Aorta (tissue), 5 donors: ENCODE measurements at regions not wholly inside any gene's neighbourhood (a gene's known extent, or its start where the extent isn't known, plus 50 kb on each side); places are given as distances from the start of the nearest gene placed in this dataset.

Experiments
- ATAC-seq: fragments of 200-7000 bp; cut with Tn5 transposase; one replicate; pipeline ENCODE4 v1.9.1; 2022; ENCODE audit warnings: moderate library complexity; ENCODE audit not compliant: low FRiP score
- DNase-seq, 2 donors: peaks; one replicate each; pipeline ENCODE4 v3.0.0-alpha.2; 2020
- H3K27ac ChIP-seq, 2 donors: one replicate each; pipeline ENCODE4 v1.5.1; 2013; ENCODE audit warnings: low read length in 2 of 2, mild to moderate bottlenecking in 2 of 2, moderate library complexity in 2 of 2, control low read depth in 1 of 2, inconsistent platforms in 1 of 2, low read depth in 1 of 2
- H3K27me3 ChIP-seq, 2 donors: one replicate each; pipeline ENCODE4 v1.6.1; 2013; ENCODE audit warnings: control low read depth in 1 of 2, low read length in 1 of 2, mild to moderate bottlenecking in 1 of 2, moderate library complexity in 1 of 2; ENCODE audit not compliant: insufficient read depth in 2 of 2, control insufficient read depth in 1 of 2
- H3K36me3 ChIP-seq, 2 donors: one replicate each; pipeline ENCODE4 v1.6.1; 2013; ENCODE audit warnings: control low read depth in 1 of 2, low read length in 1 of 2, mild to moderate bottlenecking in 1 of 2; ENCODE audit not compliant: insufficient read depth in 2 of 2, control insufficient read depth in 1 of 2
- H3K4me1 ChIP-seq, 2 donors: one replicate each; pipeline ENCODE4 v1.6.1; 2013; ENCODE audit warnings: low read length in 2 of 2, control low read depth in 1 of 2, mild to moderate bottlenecking in 1 of 2, moderate library complexity in 1 of 2; ENCODE audit not compliant: insufficient read depth in 2 of 2, control insufficient read depth in 1 of 2
- H3K4me3 ChIP-seq, 2 donors: one replicate each; pipeline ENCODE4 v1.5.1; 2013; ENCODE audit warnings: low read length in 2 of 2, control low read depth in 1 of 2, mild to moderate bottlenecking in 1 of 2
- H3K9me3 ChIP-seq: one replicate; pipeline ENCODE4 v1.6.1; 2013; ENCODE audit warnings: mild to moderate bottlenecking, low read length; ENCODE audit not compliant: control insufficient read depth
- WGBS, 2 donors: extraction: QIAGEN DNeasy Blood & Tissue Kit; methylation state at CpG; one replicate each; pipeline ENCODE4 v1.1.7; 2013; 5-methylcytosine and 5-hydroxymethylcytosine counted together
- intact Hi-C, 2 donors: fragments of 100-400 bp; cut with DNase I; formaldehyde crosslinking; loops; one replicate each; pipeline versions ENCODE4 v1.14.2 to v1.15.0; 2022
- donor health status: healthy with polysubstance abuse.
- donor health status: Bipolar disorder and iron deficiency.
- donor health status: DM: no; HTN: no; CAD: no.
- donor health status: DM: no; HTN: no; CAD: no.
- donor health status: DM: yes; HTN: yes; CAD: no.

DNA sequence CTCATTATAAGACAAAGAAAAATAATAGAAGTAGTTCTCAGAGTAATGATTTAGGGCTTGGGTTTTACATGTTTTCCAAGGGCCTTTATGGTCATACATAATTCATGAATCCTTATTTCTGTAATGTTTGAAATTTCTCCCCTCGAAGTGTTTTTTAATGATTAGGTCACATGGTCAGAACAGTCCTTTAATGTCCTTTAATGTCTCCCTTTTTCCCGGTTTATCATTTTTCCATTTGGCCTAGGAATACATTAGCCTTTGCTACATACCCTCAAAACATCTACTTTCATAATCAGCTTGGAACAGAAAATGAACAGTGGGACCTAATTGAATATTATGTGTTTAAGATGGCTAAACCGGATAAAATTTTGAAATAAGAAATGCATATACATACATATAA lies 159.9 kb upstream of the ROBO2 start:
- Histone ChIP-seq H3K4me1 (no peaks in the 10 kb centered on the region), H3K27ac (no peak overlapping the region), H3K36me3 (no peaks in the 10 kb centered on the region), H3K4me3 (no peak overlapping the region), H3K9me3 (peaks cover 1% of the 10 kb centered on the region), H3K27me3 (no peaks in the 10 kb centered on the region)
- 85 to 88% methylated on average over 3 of the region's 3 CpGs for WGBS, 2 donors
- no peak for ATAC-seq
- intact Hi-C loops, result no loop called here
- DNase-seq, result no peak

DNA sequence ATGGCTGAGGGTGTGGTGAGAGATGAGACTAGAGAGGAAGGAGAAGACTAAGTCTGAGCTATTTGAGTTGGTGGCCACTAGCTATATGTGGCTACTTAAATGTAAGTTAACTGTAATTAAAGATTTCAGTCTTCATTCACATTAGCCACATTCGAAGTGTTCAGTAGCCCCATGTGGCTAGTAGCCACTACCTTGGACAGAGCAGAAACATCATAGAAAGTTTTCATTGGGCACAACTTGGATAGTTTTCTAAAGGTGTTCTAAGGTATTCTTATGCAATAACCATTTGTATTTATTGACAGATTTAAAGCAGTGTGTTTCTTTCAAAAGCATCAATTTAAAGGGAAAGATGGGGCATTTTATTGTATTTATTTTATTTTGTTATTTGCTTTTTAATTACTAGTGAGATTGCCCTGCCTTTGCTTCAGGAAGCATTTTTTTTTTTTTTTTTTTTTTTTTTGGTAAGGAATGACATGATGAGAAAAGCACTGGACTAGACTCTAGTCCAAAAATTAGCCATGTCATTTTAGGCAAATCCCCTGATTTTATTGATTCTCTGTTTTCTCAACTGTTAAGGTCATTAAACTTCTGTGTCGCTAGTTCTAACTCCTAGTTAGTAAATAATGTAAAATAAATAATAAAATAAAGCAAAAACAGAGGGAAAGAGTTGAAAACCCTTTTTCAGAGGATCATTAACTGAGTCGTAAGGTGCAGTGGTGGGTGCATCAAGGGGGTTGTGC lies 153.0 kb upstream of the ROBO2 start:
- Histone ChIP-seq H3K4me1 (no peaks in the 10 kb centered on the region), H3K9me3 (no peaks in the 10 kb centered on the region), H3K36me3 (no peaks in the 10 kb centered on the region), H3K27me3 (no peaks in the 10 kb centered on the region), H3K4me3 (no peak overlapping the region), H3K27ac (no peak overlapping the region)
- WGBS, 2 donors, result 94 to 95% methylated on average over 3 of the region's 3 CpGs
- intact Hi-C loops, result no loop called here
- DNase-seq (no peak), ATAC-seq (no peak)

DNA sequence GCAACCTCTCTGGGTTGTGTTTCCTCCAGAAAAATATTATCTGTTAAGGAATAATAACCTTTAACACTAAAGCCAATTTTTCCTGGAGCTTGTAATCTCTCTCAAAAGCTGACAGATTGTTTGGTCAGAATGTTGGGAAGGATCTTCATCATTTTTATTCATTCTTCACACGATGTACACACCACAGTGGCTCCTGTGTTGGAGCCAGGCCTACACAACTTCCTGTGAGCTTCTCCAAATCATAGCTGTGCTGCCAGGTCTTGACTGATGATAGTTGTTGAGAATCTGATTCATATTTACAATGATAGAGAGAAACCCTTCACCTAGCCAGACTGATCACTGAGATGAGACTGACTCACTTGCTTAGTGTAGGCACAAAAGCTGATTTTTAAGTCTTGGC lies 151.0 kb upstream of the ROBO2 start:
- H3K4me1 ChIP-seq, result no peaks in the 10 kb centered on the region
- no peak overlapping the region for H3K27ac ChIP-seq
- H3K27me3 ChIP-seq, result no peaks in the 10 kb centered on the region
- no peaks in the 10 kb centered on the region for H3K36me3 ChIP-seq
- 43 to 55% methylated on average over 1 of the region's 1 CpG for WGBS, 2 donors
- H3K9me3 ChIP-seq, result no peaks in the 10 kb centered on the region
- intact Hi-C loops, result no loop called here
- H3K4me3 ChIP-seq, result no peak overlapping the region
- no peak for DNase-seq
- no peak for ATAC-seq

DNA sequence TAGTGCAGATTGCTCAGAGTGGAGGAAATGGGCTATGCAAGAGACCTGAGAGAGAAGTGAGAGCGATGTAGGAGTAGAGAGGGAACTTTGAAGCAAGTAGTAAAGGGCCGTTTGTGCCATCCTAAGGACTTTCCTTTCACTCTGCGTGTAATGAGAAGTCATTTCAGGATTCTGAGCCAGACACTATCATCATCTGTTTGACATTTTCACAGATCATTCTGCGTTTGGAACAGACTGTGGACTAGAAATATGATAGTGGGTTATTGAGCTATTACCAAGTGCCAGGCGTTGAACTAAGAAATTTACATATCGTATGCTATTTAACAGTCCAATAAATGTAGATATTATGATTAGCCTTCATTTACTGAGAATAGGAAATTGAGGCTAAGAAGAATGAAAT lies 150.0 kb upstream of the ROBO2 start:
- H3K27ac ChIP-seq, result no peak overlapping the region
- intact Hi-C loops, result no loop called here
- no peaks in the 10 kb centered on the region for H3K9me3 ChIP-seq
- H3K4me1 ChIP-seq, result no peaks in the 10 kb centered on the region
- 81 to 82% methylated on average over 6 of the region's 6 CpGs for WGBS, 2 donors
- H3K27me3 ChIP-seq, result no peaks in the 10 kb centered on the region
- no peaks in the 10 kb centered on the region for H3K36me3 ChIP-seq
- no peak for DNase-seq
- H3K4me3 ChIP-seq, result no peak overlapping the region
- ATAC-seq, result no peak

DNA sequence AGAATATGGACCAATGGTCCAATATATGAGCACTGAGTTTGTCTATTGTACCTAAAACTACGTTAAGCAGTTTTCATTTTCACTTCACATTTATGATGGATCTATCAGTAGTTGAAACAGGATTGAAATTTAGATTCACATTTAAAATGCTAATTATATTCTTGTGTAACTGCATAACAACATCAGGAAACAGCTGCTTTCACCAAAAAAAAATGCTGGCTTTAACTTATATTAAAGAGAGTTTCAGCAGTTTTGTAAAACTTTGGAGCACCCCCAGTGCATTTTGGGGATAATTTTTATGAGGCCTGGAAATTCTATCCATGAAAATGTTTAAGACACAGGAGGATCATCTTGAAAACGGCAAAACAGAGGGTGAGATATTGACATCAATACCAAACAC lies 142.8 kb upstream of the ROBO2 start:
- WGBS, 2 donors, result 84 to 85% methylated on average over 2 of the region's 2 CpGs
- H3K36me3 ChIP-seq, result no peaks in the 10 kb centered on the region
- H3K27ac ChIP-seq, result no peak overlapping the region
- no peaks in the 10 kb centered on the region for H3K27me3 ChIP-seq
- H3K9me3 ChIP-seq, result no peaks in the 10 kb centered on the region
- no peaks in the 10 kb centered on the region for H3K4me1 ChIP-seq
- H3K4me3 ChIP-seq, result no peak overlapping the region
- intact Hi-C loops, result no loop called here
- ATAC-seq, result no peak
- DNase-seq, result no peak

DNA sequence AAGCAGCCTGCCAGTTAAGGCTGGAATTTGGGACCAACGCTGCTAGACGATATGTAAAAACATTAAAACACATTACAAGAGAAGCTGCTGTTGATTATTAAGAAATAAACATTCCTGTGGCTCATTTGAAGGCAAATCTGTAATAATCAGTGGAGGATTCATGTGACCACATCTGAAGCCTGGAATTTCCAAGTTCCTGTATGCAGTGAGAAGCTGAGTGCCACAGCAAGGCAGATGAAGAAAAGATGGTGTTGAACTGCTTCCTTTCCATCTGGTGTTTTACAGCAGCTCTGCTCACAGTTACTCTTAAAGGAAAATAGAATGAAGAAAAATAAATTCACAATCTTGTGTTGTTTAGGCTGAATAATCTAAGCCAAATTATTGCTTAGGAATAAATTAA lies 139.3 kb upstream of the ROBO2 start:
- H3K27ac ChIP-seq, result no peak overlapping the region
- no peaks in the 10 kb centered on the region for H3K36me3 ChIP-seq
- intact Hi-C loops, result no loop called here
- no peak for DNase-seq
- ATAC-seq, result no peak
- no peak overlapping the region for H3K4me3 ChIP-seq
- no peaks in the 10 kb centered on the region for H3K4me1 ChIP-seq
- peaks cover 2% of the 10 kb centered on the region for H3K9me3 ChIP-seq
- WGBS, 2 donors, result 65 to 66% methylated on average over 2 of the region's 2 CpGs
- H3K27me3 ChIP-seq, result no peaks in the 10 kb centered on the region

DNA sequence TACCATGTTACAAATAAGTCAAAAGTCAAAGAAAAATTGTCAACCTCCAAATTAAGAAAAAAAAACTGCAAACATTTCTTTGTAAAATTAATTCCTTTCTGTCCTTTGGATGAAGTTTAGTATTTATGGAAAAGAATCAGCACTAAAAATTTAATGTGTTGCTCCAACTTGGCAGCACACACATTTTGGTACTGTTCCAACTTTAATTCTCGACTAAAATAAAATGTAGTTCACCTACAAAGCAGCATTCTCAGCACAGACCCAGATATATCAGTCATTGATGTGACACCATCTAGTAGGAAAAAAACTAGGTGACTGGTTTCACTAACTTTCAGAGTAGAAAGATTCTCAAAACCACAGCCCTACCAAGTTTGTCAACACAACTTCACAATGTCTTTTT lies 131.7 kb upstream of the ROBO2 start:
- H3K27ac ChIP-seq, result no peak overlapping the region
- no peaks in the 10 kb centered on the region for H3K36me3 ChIP-seq
- intact Hi-C loops, result no loop called here
- no peaks in the 10 kb centered on the region for H3K27me3 ChIP-seq
- no peak for DNase-seq
- WGBS, 2 donors, result 2% methylated on average over 1 of the region's 1 CpG
- H3K4me1 ChIP-seq, result no peaks in the 10 kb centered on the region
- H3K4me3 ChIP-seq, result no peak overlapping the region
- ATAC-seq, result no peak
- H3K9me3 ChIP-seq, result peaks cover 2% of the 10 kb centered on the region

DNA sequence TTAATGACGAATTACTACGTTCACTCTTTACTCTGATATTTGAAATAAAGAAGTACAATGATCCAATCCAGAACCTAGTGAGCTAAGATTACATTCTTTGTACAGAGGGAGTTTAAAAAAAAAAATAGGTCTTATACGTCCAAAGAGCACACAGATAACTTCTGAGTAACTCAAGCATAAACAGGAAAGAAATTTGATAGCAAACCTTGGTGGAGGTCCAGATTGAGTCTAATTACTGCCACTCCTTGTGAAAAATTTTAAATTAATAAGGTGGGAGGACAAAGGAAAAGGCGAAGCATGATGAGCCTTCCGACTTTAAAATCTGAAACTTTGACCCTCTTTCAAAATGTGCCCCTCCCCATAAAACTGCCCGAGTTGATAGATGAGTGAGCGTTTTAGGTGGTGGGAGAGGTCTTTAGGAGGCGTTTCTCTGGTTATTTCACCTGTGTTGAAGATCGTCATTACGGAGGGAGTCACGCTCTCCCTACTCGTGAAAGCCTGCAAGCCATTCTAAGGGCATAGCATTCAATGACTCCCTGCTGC lies 127.0 kb upstream of the ROBO2 start:
- no peaks in the 10 kb centered on the region for H3K4me1 ChIP-seq
- no peak overlapping the region for H3K27ac ChIP-seq
- no peaks in the 10 kb centered on the region for H3K36me3 ChIP-seq
- 74 to 78% methylated on average over 12 of the region's 12 CpGs for WGBS, 2 donors
- no peak overlapping the region for H3K4me3 ChIP-seq
- no peaks in the 10 kb centered on the region for H3K27me3 ChIP-seq
- ATAC-seq (no peak), DNase-seq (no peak)
- intact Hi-C loops, result no loop called here
- H3K9me3 ChIP-seq, result no peaks in the 10 kb centered on the region

DNA sequence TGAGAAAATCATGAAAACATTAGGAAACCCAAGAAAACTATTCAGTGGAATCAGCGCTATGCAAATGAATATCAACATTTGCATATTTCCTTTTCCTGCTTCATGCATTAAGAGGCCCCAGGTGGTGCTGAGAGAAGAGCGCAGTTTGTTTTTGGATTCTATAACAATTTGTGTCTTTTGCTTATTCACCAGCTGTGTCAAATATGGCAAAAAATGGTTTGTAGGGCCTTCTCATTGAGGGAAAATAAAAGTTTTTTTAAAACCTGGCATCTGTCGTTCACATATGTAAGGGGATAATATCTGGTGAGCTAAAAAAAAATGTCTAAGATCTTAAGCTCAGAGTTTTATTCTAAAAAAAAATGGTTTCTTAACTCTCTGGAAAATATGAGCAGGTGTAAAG lies 122.5 kb upstream of the ROBO2 start:
- H3K36me3 ChIP-seq, result no peaks in the 10 kb centered on the region
- WGBS, 2 donors, result 86 to 87% methylated on average over 3 of the region's 3 CpGs

More for the DNA sequence above, 122.5 kb upstream of the ROBO2 start:
- Histone ChIP-seq H3K4me3 (no peak overlapping the region), H3K4me1 (no peaks in the 10 kb centered on the region), H3K27me3 (no peaks in the 10 kb centered on the region), H3K27ac (no peak overlapping the region), H3K9me3 (peaks cover 4% of the 10 kb centered on the region)
- intact Hi-C loops, result no loop called here
- no peak for DNase-seq
- ATAC-seq, result no peak
